Thyroid gland (tissue), 4 donors: ENCODE measurements at regions not wholly inside any gene's neighbourhood (a gene's known extent, or its start where the extent isn't known, plus 50 kb on each side); places are given as distances from the start of the nearest gene placed in this dataset.

Source experiments
- POLR2A ChIP-seq, 2 donors: fragments of 450-650 bp; IDR thresholded peaks; one replicate each; pipeline ENCODE4 v1.6.1; 2017; ENCODE audit warnings: antibody characterized with exemption in 2 of 2, mild to moderate bottlenecking in 2 of 2, moderate library complexity in 1 of 2
- TF ChIP-seq, protein P1 (sequence below), 6 experiments: fragments of 200-600 bp in 3 of 6; fragments of 450-650 bp in 3 of 6; sonication (generic) in 3 of 6; IDR thresholded peaks; one replicate each; pipeline ENCODE4 v1.5.1; 2016 to 2019; ENCODE audit warnings: antibody characterized with exemption in 6 of 6, mild to moderate bottlenecking in 2 of 6, inconsistent platforms in 1 of 6, moderate library complexity in 1 of 6

- no peak for TF ChIP-seq POLR2A (IDR thresholded peaks at IDR 0.05)
- TF ChIP-seq, protein P1, sequence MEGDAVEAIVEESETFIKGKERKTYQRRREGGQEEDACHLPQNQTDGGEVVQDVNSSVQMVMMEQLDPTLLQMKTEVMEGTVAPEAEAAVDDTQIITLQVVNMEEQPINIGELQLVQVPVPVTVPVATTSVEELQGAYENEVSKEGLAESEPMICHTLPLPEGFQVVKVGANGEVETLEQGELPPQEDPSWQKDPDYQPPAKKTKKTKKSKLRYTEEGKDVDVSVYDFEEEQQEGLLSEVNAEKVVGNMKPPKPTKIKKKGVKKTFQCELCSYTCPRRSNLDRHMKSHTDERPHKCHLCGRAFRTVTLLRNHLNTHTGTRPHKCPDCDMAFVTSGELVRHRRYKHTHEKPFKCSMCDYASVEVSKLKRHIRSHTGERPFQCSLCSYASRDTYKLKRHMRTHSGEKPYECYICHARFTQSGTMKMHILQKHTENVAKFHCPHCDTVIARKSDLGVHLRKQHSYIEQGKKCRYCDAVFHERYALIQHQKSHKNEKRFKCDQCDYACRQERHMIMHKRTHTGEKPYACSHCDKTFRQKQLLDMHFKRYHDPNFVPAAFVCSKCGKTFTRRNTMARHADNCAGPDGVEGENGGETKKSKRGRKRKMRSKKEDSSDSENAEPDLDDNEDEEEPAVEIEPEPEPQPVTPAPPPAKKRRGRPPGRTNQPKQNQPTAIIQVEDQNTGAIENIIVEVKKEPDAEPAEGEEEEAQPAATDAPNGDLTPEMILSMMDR (IDR thresholded peaks at IDR 0.05) = no peak
Observed at GRCh38 chr18:78726326-78727056, 253.1 kb upstream of the SALL3 start.
